ENCODE measurements at regions not wholly inside any gene's neighbourhood (a gene's known extent, or its start where the extent isn't known, plus 50 kb on each side); places are given as distances from the start of the nearest gene placed in this dataset.

DNA sequence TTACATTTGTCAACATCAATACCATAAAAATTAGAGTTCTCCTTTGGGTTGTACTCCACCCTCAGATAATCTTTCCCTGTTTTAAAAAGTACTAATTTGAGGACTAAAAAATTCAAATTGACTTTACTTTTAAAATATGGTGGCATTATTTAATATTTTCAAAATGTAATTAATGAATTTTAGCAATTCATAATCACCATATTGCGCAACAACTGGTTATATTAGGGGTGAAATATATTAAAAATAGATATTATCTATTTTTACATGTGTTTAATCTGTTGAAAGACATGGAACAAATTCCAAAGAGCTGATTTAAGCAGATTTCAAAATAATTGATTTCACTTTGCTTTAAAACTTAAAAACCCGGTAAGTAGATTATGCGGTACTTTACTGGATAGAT lies 236.6 kb upstream of the NOL4 start:
- DNase-seq (ENCODE audit: extremely low spot score), result no peak
- H3K27ac ChIP-seq (replicated peaks in 1 of 4), result no peak overlapping the region
- no peaks in the 10 kb centered on the region for H3K9me3 ChIP-seq
- H3K4me3 ChIP-seq, result no peak overlapping the region
- WGBS, result 71% methylated on average over 3 of the region's 3 CpGs
- no peaks in the 10 kb centered on the region for H3K4me1 ChIP-seq
- intact Hi-C loops (cut with DNase I), result no loop called here
- H3K36me3 ChIP-seq, result no peaks in the 10 kb centered on the region
- H3K27me3 ChIP-seq, result no peaks in the 10 kb centered on the region
- TF ChIP-seq POLR2AphosphoS5 (IDR thresholded peaks at IDR 0.05) (no peak), POLR2A (IDR thresholded peaks at IDR 0.05; ENCODE audit: low read depth) (no peak), EP300 (IDR thresholded peaks at IDR 0.05) (no peak)
- TF ChIP-seq, protein P1, sequence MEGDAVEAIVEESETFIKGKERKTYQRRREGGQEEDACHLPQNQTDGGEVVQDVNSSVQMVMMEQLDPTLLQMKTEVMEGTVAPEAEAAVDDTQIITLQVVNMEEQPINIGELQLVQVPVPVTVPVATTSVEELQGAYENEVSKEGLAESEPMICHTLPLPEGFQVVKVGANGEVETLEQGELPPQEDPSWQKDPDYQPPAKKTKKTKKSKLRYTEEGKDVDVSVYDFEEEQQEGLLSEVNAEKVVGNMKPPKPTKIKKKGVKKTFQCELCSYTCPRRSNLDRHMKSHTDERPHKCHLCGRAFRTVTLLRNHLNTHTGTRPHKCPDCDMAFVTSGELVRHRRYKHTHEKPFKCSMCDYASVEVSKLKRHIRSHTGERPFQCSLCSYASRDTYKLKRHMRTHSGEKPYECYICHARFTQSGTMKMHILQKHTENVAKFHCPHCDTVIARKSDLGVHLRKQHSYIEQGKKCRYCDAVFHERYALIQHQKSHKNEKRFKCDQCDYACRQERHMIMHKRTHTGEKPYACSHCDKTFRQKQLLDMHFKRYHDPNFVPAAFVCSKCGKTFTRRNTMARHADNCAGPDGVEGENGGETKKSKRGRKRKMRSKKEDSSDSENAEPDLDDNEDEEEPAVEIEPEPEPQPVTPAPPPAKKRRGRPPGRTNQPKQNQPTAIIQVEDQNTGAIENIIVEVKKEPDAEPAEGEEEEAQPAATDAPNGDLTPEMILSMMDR (IDR thresholded peaks at IDR 0.05), result no peak

DNA sequence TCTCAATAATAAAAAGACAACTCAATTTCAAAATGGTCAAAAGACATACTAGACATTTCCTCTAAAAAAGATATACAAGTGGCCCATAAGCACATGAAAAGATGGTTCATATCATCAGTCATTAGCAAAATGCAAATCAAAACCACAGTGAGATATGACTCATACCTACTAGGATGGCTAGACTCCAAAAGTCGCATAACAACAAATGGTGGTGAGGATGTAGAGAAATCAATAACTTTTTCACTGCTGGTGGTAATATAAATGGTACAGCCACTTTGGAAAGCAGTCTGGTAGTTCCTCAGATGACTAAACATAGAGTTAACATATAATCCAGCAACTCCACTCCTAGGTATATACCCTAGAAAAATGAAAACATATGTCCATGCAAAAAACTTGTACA lies 242.3 kb upstream of the NOL4 start:
- no peak overlapping the region for H3K27ac ChIP-seq (replicated peaks in 1 of 4)
- no peaks in the 10 kb centered on the region for H3K4me1 ChIP-seq
- intact Hi-C loops (cut with DNase I), result no loop called here
- no peak for DNase-seq (ENCODE audit: extremely low spot score)
- no peaks in the 10 kb centered on the region for H3K9me3 ChIP-seq
- H3K4me3 ChIP-seq, result no peak overlapping the region
- WGBS, result 79% methylated on average over 1 of the region's 1 CpG
- H3K36me3 ChIP-seq, result no peaks in the 10 kb centered on the region
- no peaks in the 10 kb centered on the region for H3K27me3 ChIP-seq
- no peak for TF ChIP-seq POLR2A (IDR thresholded peaks at IDR 0.05; ENCODE audit: low read depth)
- TF ChIP-seq, protein P1 (IDR thresholded peaks at IDR 0.05), result no peak
- TF ChIP-seq EP300 (IDR thresholded peaks at IDR 0.05), result no peak
- no peak for TF ChIP-seq POLR2AphosphoS5 (IDR thresholded peaks at IDR 0.05)

DNA sequence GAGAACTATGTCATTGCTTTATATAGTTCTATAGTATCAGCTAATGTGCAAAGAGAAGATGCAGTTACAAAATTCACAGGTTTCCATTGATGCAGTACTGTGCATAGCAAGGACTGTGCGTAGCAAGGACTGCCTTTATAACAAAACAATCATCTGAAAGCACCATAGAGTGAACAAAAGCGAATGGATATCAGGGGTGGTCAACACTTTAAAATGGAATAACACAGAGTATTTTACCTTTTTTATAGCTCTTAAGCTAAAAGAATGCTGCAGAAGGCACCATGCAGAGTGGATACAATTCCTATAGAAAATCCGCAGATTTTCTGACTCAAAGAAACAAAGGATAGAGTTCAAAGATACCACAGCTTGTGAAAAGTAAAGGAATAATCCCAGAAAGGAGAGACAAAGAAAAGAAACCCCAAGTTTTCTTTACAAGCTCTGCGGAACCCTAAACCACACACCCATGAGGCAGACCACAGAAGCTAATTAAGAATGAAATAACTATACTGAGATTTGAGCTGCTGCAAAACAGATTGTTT lies 229.9 kb upstream of the DTNA start:
- H3K4me3 ChIP-seq, result no peak overlapping the region
- no peak overlapping the region for H3K27ac ChIP-seq (replicated peaks in 1 of 4)
- WGBS, result 66% methylated on average over 4 of the region's 4 CpGs
- DNase-seq (ENCODE audit: extremely low spot score), result no peak
- intact Hi-C loops (cut with DNase I), result no loop called here
- no peaks in the 10 kb centered on the region for H3K9me3 ChIP-seq
- no peaks in the 10 kb centered on the region for H3K4me1 ChIP-seq
- TF ChIP-seq POLR2A (IDR thresholded peaks at IDR 0.05; ENCODE audit: low read depth) (no peak), EP300 (IDR thresholded peaks at IDR 0.05) (no peak), POLR2AphosphoS5 (IDR thresholded peaks at IDR 0.05) (no peak)
- TF ChIP-seq, protein P1 (IDR thresholded peaks at IDR 0.05), result no peak
- no peaks in the 10 kb centered on the region for H3K27me3 ChIP-seq
- no peaks in the 10 kb centered on the region for H3K36me3 ChIP-seq

DNA sequence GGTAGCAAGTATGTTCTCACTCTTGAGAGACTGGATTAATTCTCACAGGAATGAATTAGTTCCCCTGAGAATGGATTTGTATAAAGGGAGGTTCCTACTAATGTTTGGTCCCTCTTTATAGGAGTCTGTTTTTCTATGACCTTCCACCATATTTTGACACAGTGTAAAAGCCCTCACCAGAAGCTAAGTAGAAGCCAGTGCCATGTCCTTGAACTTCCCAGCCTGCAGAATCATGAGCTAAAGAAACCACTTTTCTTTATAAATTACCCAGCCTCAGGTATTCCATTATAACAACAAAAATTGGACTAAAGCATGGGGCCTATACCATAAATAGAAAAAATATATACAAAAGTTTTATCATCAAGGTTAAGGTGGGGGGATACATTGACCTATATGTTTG lies 227.9 kb upstream of the DTNA start:
- DNase-seq (ENCODE audit: extremely low spot score), result no peak
- TF ChIP-seq POLR2AphosphoS5 (IDR thresholded peaks at IDR 0.05), result no peak
- TF ChIP-seq EP300 (IDR thresholded peaks at IDR 0.05), result no peak
- TF ChIP-seq, protein P1 (IDR thresholded peaks at IDR 0.05), result no peak
- no peak for TF ChIP-seq POLR2A (IDR thresholded peaks at IDR 0.05; ENCODE audit: low read depth)
- Histone ChIP-seq H3K36me3 (no peaks in the 10 kb centered on the region), H3K27me3 (no peaks in the 10 kb centered on the region), H3K4me3 (no peak overlapping the region), H3K27ac (replicated peaks in 1 of 4) (no peak overlapping the region), H3K4me1 (no peaks in the 10 kb centered on the region), H3K9me3 (no peaks in the 10 kb centered on the region)
- intact Hi-C loops (cut with DNase I), result no loop called here

DNA sequence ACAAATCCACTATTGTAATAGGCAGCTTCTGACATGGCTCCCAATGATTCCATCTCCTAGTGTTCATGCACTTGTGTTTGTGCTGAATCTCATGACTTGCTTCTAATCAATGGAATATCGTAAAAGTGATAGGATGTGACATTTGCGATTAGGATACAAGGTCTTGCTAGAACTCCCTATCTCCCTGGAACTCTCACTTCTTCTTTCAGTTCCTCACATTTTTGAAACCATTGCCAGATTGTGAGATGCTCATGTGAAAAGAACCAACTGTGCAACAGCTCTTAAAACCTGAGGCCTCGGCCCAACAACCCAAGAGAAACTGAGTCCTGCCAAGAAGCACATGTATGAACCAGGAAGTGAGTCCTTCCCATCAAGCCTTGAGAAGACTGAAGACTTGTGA lies 226.9 kb upstream of the DTNA start:
- TF ChIP-seq POLR2A (IDR thresholded peaks at IDR 0.05; ENCODE audit: low read depth), result no peak
- no peak for TF ChIP-seq EP300 (IDR thresholded peaks at IDR 0.05)
- no peak for TF ChIP-seq POLR2AphosphoS5 (IDR thresholded peaks at IDR 0.05)
- TF ChIP-seq, protein P1 (IDR thresholded peaks at IDR 0.05), result no peak
- 88% methylated on average over 3 of the region's 3 CpGs for WGBS
- Histone ChIP-seq H3K27ac (replicated peaks in 1 of 4) (no peak overlapping the region), H3K9me3 (no peaks in the 10 kb centered on the region), H3K36me3 (no peaks in the 10 kb centered on the region), H3K4me1 (no peaks in the 10 kb centered on the region), H3K27me3 (no peaks in the 10 kb centered on the region), H3K4me3 (no peak overlapping the region)
- DNase-seq (ENCODE audit: extremely low spot score), result no peak
- intact Hi-C loops (cut with DNase I), result no loop called here

Measured in esophagus muscularis mucosa (tissue), 4 donors.